Neural cell (in vitro differentiated cells): ENCODE measurements at regions not wholly inside any gene's neighbourhood (a gene's known extent, or its start where the extent isn't known, plus 50 kb on each side); places are given as distances from the start of the nearest gene placed in this dataset.

Experiments used
- H2AFZ ChIP-seq: fragments of 200-600, 300-800 bp; sonication (generic), shearing (Covaris generic); 2 replicates; pipeline ENCODE4 v1.6.0; 2014; ENCODE audit warnings: low read depth, mild to moderate bottlenecking, antibody characterized with exemption, low read length, moderate library complexity
- H3F3A ChIP-seq: fragments of 200-600 bp; shearing (Covaris generic); 2 replicates; pipeline ENCODE4 v1.6.1; 2016; ENCODE audit warnings: mild to moderate bottlenecking, moderate library complexity, mixed read lengths, antibody characterized with exemption, low read length; ENCODE audit not compliant: insufficient read depth, poor library complexity, severe bottlenecking
- H3K27ac ChIP-seq: fragments of 200-600, 300-800 bp; sonication (generic), shearing (Covaris generic); 2 replicates; pipeline ENCODE4 v1.5.1; 2014; ENCODE audit warnings: mild to moderate bottlenecking, low read length, moderate library complexity
- H3K27me3 ChIP-seq: fragments of 300-800, 200-600 bp; sonication (generic), shearing (Covaris generic); 2 replicates; pipeline ENCODE4 v1.6.0; 2014; ENCODE audit warnings: mild to moderate bottlenecking, low read depth, low read length, moderate library complexity; ENCODE audit not compliant: insufficient read depth
- H3K36me3 ChIP-seq: fragments of 300-800, 200-600 bp; sonication (generic), shearing (Covaris generic); 2 replicates; pipeline ENCODE4 v1.5.1; 2014; ENCODE audit warnings: mild to moderate bottlenecking, antibody characterized with exemption, low read length, moderate library complexity; ENCODE audit not compliant: insufficient read depth
- H3K4me2 ChIP-seq: fragments of 300-800, 200-600 bp; sonication (generic), shearing (Covaris generic); 2 replicates; pipeline ENCODE4 v1.6.0; 2014; ENCODE audit warnings: mild to moderate bottlenecking, low read length
- H3K4me3 ChIP-seq: fragments of 300-800, 200-600 bp; sonication (generic), shearing (Covaris generic); 2 replicates; pipeline ENCODE4 v1.5.1; 2014; ENCODE audit warnings: mild to moderate bottlenecking, low read length, moderate library complexity
- H3K79me2 ChIP-seq: fragments of 200-600 bp; shearing (Covaris generic); replicated peaks from 2 replicates; pipeline ENCODE4 v1.6.0; 2014; ENCODE audit warnings: mild to moderate bottlenecking, low read length, moderate library complexity; ENCODE audit not compliant: insufficient read depth
- H3K9ac ChIP-seq: fragments of 300-800, 200-600 bp; sonication (generic), shearing (Covaris generic); 2 replicates; pipeline ENCODE4 v1.6.1; 2016; ENCODE audit warnings: mild to moderate bottlenecking, low read length, mixed read lengths
- H3K9me2 ChIP-seq: fragments of 200-600 bp; shearing (Covaris generic); 2 replicates; pipeline ENCODE4 v1.6.1; 2016; ENCODE audit warnings: mild to moderate bottlenecking, low read length, mixed read lengths; ENCODE audit not compliant: insufficient read depth
- H3K9me3 ChIP-seq: fragments of 200-600, 300-800 bp; sonication (generic), shearing (Covaris generic); 2 replicates; pipeline ENCODE4 v1.6.1; 2016; ENCODE audit warnings: mild to moderate bottlenecking, mixed run types, low read length, moderate library complexity, mixed read lengths
- H4K20me1 ChIP-seq: fragments of 200-600 bp; shearing (Covaris generic); 2 replicates; pipeline ENCODE4 v1.6.1; 2016; ENCODE audit warnings: mild to moderate bottlenecking, mixed run types; ENCODE audit not compliant: insufficient read depth
- EP300 ChIP-seq: fragments of 450-650 bp; conservative IDR thresholded peaks from 2 replicates; pipeline ENCODE4 v1.6.1; 2014; ENCODE audit warnings: antibody characterized with exemption, mild to moderate bottlenecking, moderate library complexity; ENCODE audit not compliant: poor library complexity, severe bottlenecking
- EZH2 ChIP-seq: fragments of 200-600, 300-800 bp; shearing (Covaris generic), sonication (generic); IDR thresholded peaks from 2 replicates; pipeline ENCODE4 v1.6.1; 2014; ENCODE audit warnings: antibody characterized with exemption, low read length, borderline replicate concordance, mild to moderate bottlenecking; ENCODE audit not compliant: insufficient read depth, poor library complexity, severe bottlenecking
- MXI1 ChIP-seq: fragments of 450-650 bp; conservative IDR thresholded peaks from 2 replicates; pipeline ENCODE4 v1.6.1; 2014; ENCODE audit warnings: antibody characterized with exemption, mild to moderate bottlenecking; ENCODE audit not compliant: poor library complexity, severe bottlenecking
- POLR2AphosphoS5 ChIP-seq: IDR thresholded peaks from 2 replicates; pipeline ENCODE4 v1.6.1; 2012
- RAD21 ChIP-seq: fragments of 450-650 bp; conservative IDR thresholded peaks from 2 replicates; pipeline ENCODE4 v1.6.1; 2014; ENCODE audit warnings: antibody characterized with exemption, mild to moderate bottlenecking, moderate library complexity
- SMC3 ChIP-seq: fragments of 450-650 bp; conservative IDR thresholded peaks from 2 replicates; pipeline ENCODE4 v1.6.1; 2014; ENCODE audit warnings: antibody characterized with exemption, mild to moderate bottlenecking, moderate library complexity; ENCODE audit not compliant: poor library complexity
- TAF1 ChIP-seq: IDR thresholded peaks from 2 replicates; pipeline ENCODE4 v1.6.1; 2012; ENCODE audit warnings: low read depth
- TF ChIP-seq, protein P1 (sequence below): IDR thresholded peaks from 2 replicates; pipeline ENCODE4 v1.6.1; 2012; ENCODE audit warnings: borderline replicate concordance
- TF ChIP-seq, protein P2 (sequence below): fragments of 450-650 bp; IDR thresholded peaks from 2 replicates; pipeline ENCODE4 v1.5.1; 2014; ENCODE audit warnings: antibody characterized with exemption, mild to moderate bottlenecking, moderate library complexity; ENCODE audit not compliant: poor library complexity, severe bottlenecking

DNA sequence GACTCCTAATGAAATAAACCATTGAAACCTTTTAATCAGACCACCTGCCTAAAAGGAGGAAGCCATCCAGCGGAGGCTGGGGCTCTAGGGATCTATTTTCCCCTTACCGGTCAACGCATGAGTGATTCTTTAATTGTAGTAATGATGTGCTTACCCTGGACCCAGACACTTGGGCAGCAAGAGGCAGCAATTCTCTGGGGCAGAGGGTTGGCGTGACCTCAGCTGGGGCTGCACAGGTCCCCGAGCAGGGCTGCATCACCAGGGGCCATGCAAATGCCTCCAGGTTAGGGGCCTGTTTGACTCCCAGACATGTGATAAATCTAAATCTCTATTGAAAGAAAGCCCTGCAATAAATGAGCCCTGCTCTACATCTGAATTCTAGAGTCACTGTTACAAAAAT is 194.2 kb upstream of the TSHZ3 start:
- no peaks in the 10 kb centered on the region for H3K9me2 ChIP-seq
- no peaks in the 10 kb centered on the region for H3F3A ChIP-seq
- no peak overlapping the region for H3K27ac ChIP-seq
- TF ChIP-seq, protein P1, sequence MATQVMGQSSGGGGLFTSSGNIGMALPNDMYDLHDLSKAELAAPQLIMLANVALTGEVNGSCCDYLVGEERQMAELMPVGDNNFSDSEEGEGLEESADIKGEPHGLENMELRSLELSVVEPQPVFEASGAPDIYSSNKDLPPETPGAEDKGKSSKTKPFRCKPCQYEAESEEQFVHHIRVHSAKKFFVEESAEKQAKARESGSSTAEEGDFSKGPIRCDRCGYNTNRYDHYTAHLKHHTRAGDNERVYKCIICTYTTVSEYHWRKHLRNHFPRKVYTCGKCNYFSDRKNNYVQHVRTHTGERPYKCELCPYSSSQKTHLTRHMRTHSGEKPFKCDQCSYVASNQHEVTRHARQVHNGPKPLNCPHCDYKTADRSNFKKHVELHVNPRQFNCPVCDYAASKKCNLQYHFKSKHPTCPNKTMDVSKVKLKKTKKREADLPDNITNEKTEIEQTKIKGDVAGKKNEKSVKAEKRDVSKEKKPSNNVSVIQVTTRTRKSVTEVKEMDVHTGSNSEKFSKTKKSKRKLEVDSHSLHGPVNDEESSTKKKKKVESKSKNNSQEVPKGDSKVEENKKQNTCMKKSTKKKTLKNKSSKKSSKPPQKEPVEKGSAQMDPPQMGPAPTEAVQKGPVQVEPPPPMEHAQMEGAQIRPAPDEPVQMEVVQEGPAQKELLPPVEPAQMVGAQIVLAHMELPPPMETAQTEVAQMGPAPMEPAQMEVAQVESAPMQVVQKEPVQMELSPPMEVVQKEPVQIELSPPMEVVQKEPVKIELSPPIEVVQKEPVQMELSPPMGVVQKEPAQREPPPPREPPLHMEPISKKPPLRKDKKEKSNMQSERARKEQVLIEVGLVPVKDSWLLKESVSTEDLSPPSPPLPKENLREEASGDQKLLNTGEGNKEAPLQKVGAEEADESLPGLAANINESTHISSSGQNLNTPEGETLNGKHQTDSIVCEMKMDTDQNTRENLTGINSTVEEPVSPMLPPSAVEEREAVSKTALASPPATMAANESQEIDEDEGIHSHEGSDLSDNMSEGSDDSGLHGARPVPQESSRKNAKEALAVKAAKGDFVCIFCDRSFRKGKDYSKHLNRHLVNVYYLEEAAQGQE: no peak
- no peak for TF ChIP-seq MXI1
- TF ChIP-seq, protein P2, sequence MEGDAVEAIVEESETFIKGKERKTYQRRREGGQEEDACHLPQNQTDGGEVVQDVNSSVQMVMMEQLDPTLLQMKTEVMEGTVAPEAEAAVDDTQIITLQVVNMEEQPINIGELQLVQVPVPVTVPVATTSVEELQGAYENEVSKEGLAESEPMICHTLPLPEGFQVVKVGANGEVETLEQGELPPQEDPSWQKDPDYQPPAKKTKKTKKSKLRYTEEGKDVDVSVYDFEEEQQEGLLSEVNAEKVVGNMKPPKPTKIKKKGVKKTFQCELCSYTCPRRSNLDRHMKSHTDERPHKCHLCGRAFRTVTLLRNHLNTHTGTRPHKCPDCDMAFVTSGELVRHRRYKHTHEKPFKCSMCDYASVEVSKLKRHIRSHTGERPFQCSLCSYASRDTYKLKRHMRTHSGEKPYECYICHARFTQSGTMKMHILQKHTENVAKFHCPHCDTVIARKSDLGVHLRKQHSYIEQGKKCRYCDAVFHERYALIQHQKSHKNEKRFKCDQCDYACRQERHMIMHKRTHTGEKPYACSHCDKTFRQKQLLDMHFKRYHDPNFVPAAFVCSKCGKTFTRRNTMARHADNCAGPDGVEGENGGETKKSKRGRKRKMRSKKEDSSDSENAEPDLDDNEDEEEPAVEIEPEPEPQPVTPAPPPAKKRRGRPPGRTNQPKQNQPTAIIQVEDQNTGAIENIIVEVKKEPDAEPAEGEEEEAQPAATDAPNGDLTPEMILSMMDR: no peak
- TF ChIP-seq POLR2AphosphoS5: no peak
- no peak for TF ChIP-seq TAF1
- no peak overlapping the region for H3K4me2 ChIP-seq
- no peaks in the 10 kb centered on the region for H4K20me1 ChIP-seq
- no peaks in the 10 kb centered on the region for H3K36me3 ChIP-seq
- peaks cover 3% of the 10 kb centered on the region for H3K27me3 ChIP-seq
- no peaks in the 10 kb centered on the region for H3K79me2 ChIP-seq
- H3K9me3 ChIP-seq: no peaks in the 10 kb centered on the region
- no peak overlapping the region for H2AFZ ChIP-seq
- no peak overlapping the region for H3K9ac ChIP-seq
- no peak overlapping the region for H3K4me3 ChIP-seq

DNA sequence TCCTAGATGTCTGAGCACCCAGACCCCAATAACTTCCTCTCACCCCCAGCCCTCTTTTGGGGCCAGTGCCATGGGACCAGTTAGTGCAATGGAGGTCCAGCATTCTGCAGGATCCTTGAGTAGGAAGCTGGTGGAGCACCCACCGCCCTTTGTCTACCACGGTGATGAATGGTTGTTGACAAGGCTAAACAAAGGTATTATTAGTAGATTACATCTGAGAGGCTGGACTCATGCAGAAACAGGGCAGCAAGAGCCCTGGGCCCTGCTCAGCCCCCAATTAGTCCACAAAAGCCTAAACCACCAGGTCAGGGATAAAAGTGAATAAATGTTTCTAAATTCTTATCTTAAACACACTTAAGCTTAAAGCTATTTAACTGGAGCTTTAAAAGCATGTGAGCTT is 196.5 kb upstream of the TSHZ3 start:
- no peak overlapping the region for H3K27ac ChIP-seq
- H3K9ac ChIP-seq: no peak overlapping the region
- no peaks in the 10 kb centered on the region for H3K9me2 ChIP-seq
- TF ChIP-seq TAF1: no peak
- TF ChIP-seq MXI1: no peak
- TF ChIP-seq SMC3: no peak
- TF ChIP-seq EZH2: no peak
- TF ChIP-seq POLR2AphosphoS5: no peak
- no peak for TF ChIP-seq RAD21
- TF ChIP-seq, protein P1: no peak
- TF ChIP-seq EP300: no peak
- TF ChIP-seq, protein P2: no peak
- peaks cover 3% of the 10 kb centered on the region for H3K27me3 ChIP-seq
- no peaks in the 10 kb centered on the region for H3K9me3 ChIP-seq
- no peak overlapping the region for H3K4me2 ChIP-seq
- no peak overlapping the region for H2AFZ ChIP-seq
- H3K79me2 ChIP-seq: no peaks in the 10 kb centered on the region
- H4K20me1 ChIP-seq: no peaks in the 10 kb centered on the region
- H3F3A ChIP-seq: no peaks in the 10 kb centered on the region
- H3K36me3 ChIP-seq: no peaks in the 10 kb centered on the region
- H3K4me3 ChIP-seq: no peak overlapping the region
